ENCODE measurements at regions not wholly inside any gene's neighbourhood (a gene's known extent, or its start where the extent isn't known, plus 50 kb on each side); places are given as distances from the start of the nearest gene placed in this dataset.

DNA sequence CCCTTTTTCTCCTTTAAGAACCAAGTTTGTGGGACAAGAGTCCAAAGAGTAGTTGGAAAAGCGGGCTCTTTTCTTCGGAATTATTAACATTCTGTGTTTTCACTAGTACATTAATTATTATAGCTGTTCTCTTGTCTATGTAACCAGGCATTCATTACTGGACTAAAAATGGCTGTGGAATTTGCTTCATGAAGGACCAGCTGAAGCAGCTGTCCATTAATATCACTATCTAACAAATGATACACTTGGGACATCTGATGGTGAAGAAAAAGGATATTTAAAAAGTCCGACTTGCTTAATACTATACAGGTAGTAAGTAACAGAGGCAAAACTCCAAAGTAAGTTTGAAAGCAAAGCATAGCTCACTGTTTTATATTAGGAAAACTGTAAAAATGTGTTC, 728.9 kb upstream of the DPPA4 start:
- Histone ChIP-seq H3K4me2 (ENCODE audit: low read length) (no peak overlapping the region), H3K36me3 (ENCODE audit: insufficient read depth, low read length) (no peaks in the 10 kb centered on the region), H2AFZ (ENCODE audit: low read length) (no peak overlapping the region), H3K4me3 (ENCODE audit: low read depth, low read length, poor library complexity, severe bottlenecking) (no peak overlapping the region), H3K9me3 (ENCODE audit: low read length) (no peaks in the 10 kb centered on the region), H3K79me2 (ENCODE audit: insufficient read depth, low read depth, low read length) (no peaks in the 10 kb centered on the region), H3K4me1 (ENCODE audit: insufficient read depth, low read length, poor library complexity, severe bottlenecking) (no peaks in the 10 kb centered on the region), H3K9me2 (ENCODE audit: insufficient read depth, low read length) (no peaks in the 10 kb centered on the region), H4K20me1 (ENCODE audit: insufficient read depth, low read length) (no peaks in the 10 kb centered on the region), H3K27ac (ENCODE audit: low read depth, low read length, poor library complexity, severe bottlenecking) (no peak overlapping the region)
- no peak for TF ChIP-seq EZH2phosphoT487 (IDR thresholded peaks at IDR 0.05; ENCODE audit: borderline replicate concordance, low read depth, low read length)
- TF ChIP-seq, protein P1, sequence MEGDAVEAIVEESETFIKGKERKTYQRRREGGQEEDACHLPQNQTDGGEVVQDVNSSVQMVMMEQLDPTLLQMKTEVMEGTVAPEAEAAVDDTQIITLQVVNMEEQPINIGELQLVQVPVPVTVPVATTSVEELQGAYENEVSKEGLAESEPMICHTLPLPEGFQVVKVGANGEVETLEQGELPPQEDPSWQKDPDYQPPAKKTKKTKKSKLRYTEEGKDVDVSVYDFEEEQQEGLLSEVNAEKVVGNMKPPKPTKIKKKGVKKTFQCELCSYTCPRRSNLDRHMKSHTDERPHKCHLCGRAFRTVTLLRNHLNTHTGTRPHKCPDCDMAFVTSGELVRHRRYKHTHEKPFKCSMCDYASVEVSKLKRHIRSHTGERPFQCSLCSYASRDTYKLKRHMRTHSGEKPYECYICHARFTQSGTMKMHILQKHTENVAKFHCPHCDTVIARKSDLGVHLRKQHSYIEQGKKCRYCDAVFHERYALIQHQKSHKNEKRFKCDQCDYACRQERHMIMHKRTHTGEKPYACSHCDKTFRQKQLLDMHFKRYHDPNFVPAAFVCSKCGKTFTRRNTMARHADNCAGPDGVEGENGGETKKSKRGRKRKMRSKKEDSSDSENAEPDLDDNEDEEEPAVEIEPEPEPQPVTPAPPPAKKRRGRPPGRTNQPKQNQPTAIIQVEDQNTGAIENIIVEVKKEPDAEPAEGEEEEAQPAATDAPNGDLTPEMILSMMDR (conservative IDR thresholded peaks at IDR 0.05; ENCODE audit: low read length) = no peak
- DNase-seq (ENCODE audit: low spot score) = no peak
- no TSS peak for BruUV-seq (replicated peaks)
- POLR2A ChIA-PET = interaction anchor here (1.1 kb wide), 1 partner anchor 1373 kb away, joined by 3 read pairs; no protein-coding TSS in a partner anchor
- CTCF ChIA-PET (ENCODE audit: unreplicated experiment) = no interaction called here
- intact Hi-C loops (cut with micrococcal nuclease; ENCODE audit: unreplicated experiment) = no loop called here

DNA sequence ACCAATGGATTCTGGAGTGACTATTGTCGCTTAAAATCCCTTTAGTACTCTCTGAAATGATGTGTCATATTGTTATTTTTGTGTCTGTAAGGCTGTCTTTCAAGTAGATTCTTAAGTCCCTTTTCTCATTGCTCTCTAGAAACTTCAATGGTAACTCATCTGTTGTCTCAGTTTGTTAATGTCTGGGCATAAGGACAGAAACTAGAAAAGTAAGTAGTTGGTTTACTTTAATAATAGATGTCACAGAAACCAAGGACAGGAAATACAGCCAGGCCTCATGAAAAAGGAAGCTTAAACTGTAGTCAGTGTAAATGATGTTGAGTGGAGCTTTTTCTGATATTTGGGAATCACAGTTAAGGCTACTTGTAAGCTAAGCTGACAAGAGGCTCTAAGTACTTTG, 730.2 kb upstream of the DPPA4 start:
- no peaks in the 10 kb centered on the region for H3K9me2 ChIP-seq (ENCODE audit: insufficient read depth, low read length)
- BruUV-seq (replicated peaks) = no TSS peak
- H3K4me1 ChIP-seq (ENCODE audit: insufficient read depth, low read length, poor library complexity, severe bottlenecking) = no peaks in the 10 kb centered on the region
- no peaks in the 10 kb centered on the region for H3K9me3 ChIP-seq (ENCODE audit: low read length)
- TF ChIP-seq EZH2phosphoT487 (IDR thresholded peaks at IDR 0.05; ENCODE audit: borderline replicate concordance, low read depth, low read length) = no peak
- TF ChIP-seq, protein P1 (conservative IDR thresholded peaks at IDR 0.05; ENCODE audit: low read length) = no peak
- H3K36me3 ChIP-seq (ENCODE audit: insufficient read depth, low read length) = no peaks in the 10 kb centered on the region
- ChIA-PET POLR2A (interaction anchor here (0.6 to 1.1 kb wide), 2 partner anchors 317 to 1371 kb away, joined by 3 read pairs; no protein-coding TSS in a partner anchor), CTCF (ENCODE audit: unreplicated experiment) (no interaction called here)
- intact Hi-C loops (cut with micrococcal nuclease; ENCODE audit: unreplicated experiment) = no loop called here
- H3K27ac ChIP-seq (ENCODE audit: low read depth, low read length, poor library complexity, severe bottlenecking) = no peak overlapping the region
- H3K4me3 ChIP-seq (ENCODE audit: low read depth, low read length, poor library complexity, severe bottlenecking) = no peak overlapping the region
- H3K79me2 ChIP-seq (ENCODE audit: insufficient read depth, low read depth, low read length) = no peaks in the 10 kb centered on the region
- no peak overlapping the region for H3K4me2 ChIP-seq (ENCODE audit: low read length)
- no peak for DNase-seq (ENCODE audit: low spot score)
- H2AFZ ChIP-seq (ENCODE audit: low read length) = no peak overlapping the region
- H4K20me1 ChIP-seq (ENCODE audit: insufficient read depth, low read length) = no peaks in the 10 kb centered on the region

DNA sequence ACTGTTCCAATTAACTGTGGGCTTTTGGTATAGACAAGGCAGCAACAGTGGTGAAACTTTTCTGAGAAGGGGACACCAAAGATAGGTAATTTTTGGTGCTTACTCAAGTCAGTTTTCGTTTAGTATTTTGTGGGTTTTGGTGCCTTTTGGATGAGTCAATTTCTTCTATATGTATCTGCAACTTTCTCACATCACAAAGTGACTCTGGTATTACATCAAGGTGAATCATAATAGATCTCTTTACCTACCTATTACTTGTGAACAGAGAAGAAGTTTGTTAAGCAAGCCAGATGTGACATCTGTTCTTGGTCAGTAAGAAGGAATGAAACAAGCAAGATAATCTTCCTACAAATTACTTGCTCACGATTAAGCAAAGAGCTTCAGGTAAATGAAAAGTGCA, 732.4 kb upstream of the DPPA4 start:
- no peak overlapping the region for H3K27ac ChIP-seq (ENCODE audit: low read depth, low read length, poor library complexity, severe bottlenecking)
- BruUV-seq (replicated peaks) = no TSS peak
- no peak overlapping the region for H3K4me3 ChIP-seq (ENCODE audit: low read depth, low read length, poor library complexity, severe bottlenecking)
- no peaks in the 10 kb centered on the region for H3K9me2 ChIP-seq (ENCODE audit: insufficient read depth, low read length)
- no peak overlapping the region for H3K4me2 ChIP-seq (ENCODE audit: low read length)
- ChIA-PET CTCF (ENCODE audit: unreplicated experiment) (no interaction called here), POLR2A (no interaction called here)
- H3K36me3 ChIP-seq (ENCODE audit: insufficient read depth, low read length) = no peaks in the 10 kb centered on the region
- TF ChIP-seq EZH2phosphoT487 (IDR thresholded peaks at IDR 0.05; ENCODE audit: borderline replicate concordance, low read depth, low read length) = no peak
- TF ChIP-seq, protein P1 (conservative IDR thresholded peaks at IDR 0.05; ENCODE audit: low read length) = no peak
- no peaks in the 10 kb centered on the region for H3K4me1 ChIP-seq (ENCODE audit: insufficient read depth, low read length, poor library complexity, severe bottlenecking)
- H4K20me1 ChIP-seq (ENCODE audit: insufficient read depth, low read length) = no peaks in the 10 kb centered on the region
- H2AFZ ChIP-seq (ENCODE audit: low read length) = no peak overlapping the region
- no peak for DNase-seq (ENCODE audit: low spot score)
- intact Hi-C loops (cut with micrococcal nuclease; ENCODE audit: unreplicated experiment) = no loop called here
- H3K79me2 ChIP-seq (ENCODE audit: insufficient read depth, low read depth, low read length) = no peaks in the 10 kb centered on the region
- H3K9me3 ChIP-seq (ENCODE audit: low read length) = no peaks in the 10 kb centered on the region
